ENCODE measurements at regions not wholly inside any gene's neighbourhood (a gene's known extent, or its start where the extent isn't known, plus 50 kb on each side); places are given as distances from the start of the nearest gene placed in this dataset.

DNA sequence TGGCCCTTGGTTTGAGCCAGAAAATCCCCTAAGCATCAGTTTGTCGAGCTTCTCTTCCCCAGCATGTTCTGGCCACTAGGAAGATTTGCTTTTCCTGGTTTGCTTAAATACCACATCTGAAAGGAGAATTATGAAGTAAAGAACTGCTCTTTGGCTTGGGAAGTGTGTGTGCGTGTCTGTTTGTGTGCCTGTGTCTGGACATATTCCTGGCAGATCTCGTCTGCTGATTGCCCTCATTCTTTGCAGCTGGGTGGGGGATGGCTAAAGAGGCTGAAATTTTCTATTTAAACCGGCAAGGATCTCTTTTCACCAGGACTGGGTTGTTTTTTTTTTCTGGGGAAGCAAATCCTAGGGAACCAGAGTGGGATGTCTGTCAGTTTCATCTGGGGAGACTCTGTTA lies 57.3 kb upstream of the MBOAT2 start:
- no peak for TF ChIP-seq EZH2 (IDR thresholded peaks at IDR 0.05; ENCODE audit: low read length, unreplicated experiment)
- TF ChIP-seq, protein P1, sequence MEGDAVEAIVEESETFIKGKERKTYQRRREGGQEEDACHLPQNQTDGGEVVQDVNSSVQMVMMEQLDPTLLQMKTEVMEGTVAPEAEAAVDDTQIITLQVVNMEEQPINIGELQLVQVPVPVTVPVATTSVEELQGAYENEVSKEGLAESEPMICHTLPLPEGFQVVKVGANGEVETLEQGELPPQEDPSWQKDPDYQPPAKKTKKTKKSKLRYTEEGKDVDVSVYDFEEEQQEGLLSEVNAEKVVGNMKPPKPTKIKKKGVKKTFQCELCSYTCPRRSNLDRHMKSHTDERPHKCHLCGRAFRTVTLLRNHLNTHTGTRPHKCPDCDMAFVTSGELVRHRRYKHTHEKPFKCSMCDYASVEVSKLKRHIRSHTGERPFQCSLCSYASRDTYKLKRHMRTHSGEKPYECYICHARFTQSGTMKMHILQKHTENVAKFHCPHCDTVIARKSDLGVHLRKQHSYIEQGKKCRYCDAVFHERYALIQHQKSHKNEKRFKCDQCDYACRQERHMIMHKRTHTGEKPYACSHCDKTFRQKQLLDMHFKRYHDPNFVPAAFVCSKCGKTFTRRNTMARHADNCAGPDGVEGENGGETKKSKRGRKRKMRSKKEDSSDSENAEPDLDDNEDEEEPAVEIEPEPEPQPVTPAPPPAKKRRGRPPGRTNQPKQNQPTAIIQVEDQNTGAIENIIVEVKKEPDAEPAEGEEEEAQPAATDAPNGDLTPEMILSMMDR (conservative IDR thresholded peaks at IDR 0.05; ENCODE audit: low read depth, low read length): no peak

All from PC-3 (cell line).